IPS DF 6.9 (cell line): ENCODE measurements at regions not wholly inside any gene's neighbourhood (a gene's known extent, or its start where the extent isn't known, plus 50 kb on each side); places are given as distances from the start of the nearest gene placed in this dataset.

Experiments
- DNase-seq: peaks from one replicate; pipeline ENCODE4 v3.0.0-alpha.2; 2013; ENCODE audit warnings: low read depth, low spot score
- H3K27ac ChIP-seq: one replicate; pipeline ENCODE4 v1.5.1; 2013; ENCODE audit warnings: low read length, control low read depth
- H3K27me3 ChIP-seq: 2 replicates; pipeline ENCODE4 v1.6.1; 2013; ENCODE audit warnings: mild to moderate bottlenecking, low read length; ENCODE audit not compliant: control insufficient read depth, insufficient read depth
- H3K36me3 ChIP-seq: 2 replicates; pipeline ENCODE4 v1.6.1; 2013; ENCODE audit warnings: low read length; ENCODE audit not compliant: control insufficient read depth, insufficient read depth
- H3K4me1 ChIP-seq: 2 replicates; pipeline ENCODE4 v1.6.1; 2013; ENCODE audit warnings: low read length; ENCODE audit not compliant: control insufficient read depth, insufficient read depth
- H3K4me3 ChIP-seq: 2 replicates; pipeline ENCODE4 v1.5.1; 2013; ENCODE audit warnings: mild to moderate bottlenecking, low read length
- H3K9me3 ChIP-seq: 2 replicates; pipeline ENCODE4 v1.6.1; 2013; ENCODE audit warnings: low read length, inconsistent platforms; ENCODE audit not compliant: control insufficient read depth, insufficient read depth
- WGBS: extraction: QIAGEN DNeasy Blood & Tissue Kit; methylation state at CpG from one replicate; pipeline ENCODE4 v1.1.7; 2013; ENCODE audit warnings: mixed read lengths, missing lambda C conversion rate; ENCODE audit not compliant: insufficient read length, insufficient coverage; 5-methylcytosine and 5-hydroxymethylcytosine counted together

DNA sequence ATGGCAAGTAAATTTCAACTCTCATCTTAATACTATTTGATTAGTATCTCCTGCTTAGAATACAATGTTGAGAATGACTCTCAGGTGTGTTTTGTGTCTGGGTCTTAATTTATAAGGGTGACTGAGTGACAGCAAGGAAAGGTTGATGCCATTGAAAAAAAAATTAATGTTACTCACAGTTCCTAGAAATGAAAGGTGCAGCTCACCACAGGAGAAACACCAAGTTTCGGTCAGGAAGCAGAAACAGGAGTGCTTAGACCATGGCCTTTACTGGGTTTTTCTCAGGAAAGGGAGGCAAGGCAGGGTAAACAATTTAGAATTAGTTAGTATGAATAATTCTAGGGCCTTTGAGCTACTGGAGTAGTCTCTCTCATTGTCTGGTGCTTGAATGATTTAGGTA, 159.2 kb upstream of the C9orf72 start:
- WGBS, result no CpG with 5 or more reads among the region's 1 CpG
- no peaks in the 10 kb centered on the region for H3K9me3 ChIP-seq
- H3K27ac ChIP-seq, result no peak overlapping the region
- no peaks in the 10 kb centered on the region for H3K27me3 ChIP-seq
- H3K36me3 ChIP-seq, result no peaks in the 10 kb centered on the region
- no peaks in the 10 kb centered on the region for H3K4me1 ChIP-seq
- DNase-seq, result no peak
- no peak overlapping the region for H3K4me3 ChIP-seq

GRCh38 chr9:27743490-27743889, 170.2 kb upstream of the C9orf72 start:
- DNase-seq, result no peak
- Histone ChIP-seq H3K4me1 (peaks cover 2% of the 10 kb centered on the region; the same call in 1 of the 2 replicates), H3K27ac (no peak overlapping the region), H3K27me3 (no peaks in the 10 kb centered on the region), H3K4me3 (no peak overlapping the region), H3K9me3 (no peaks in the 10 kb centered on the region; the same call in 1 of the 2 replicates), H3K36me3 (no peaks in the 10 kb centered on the region)
- WGBS, result no CpG with 5 or more reads among the region's 1 CpG

DNA sequence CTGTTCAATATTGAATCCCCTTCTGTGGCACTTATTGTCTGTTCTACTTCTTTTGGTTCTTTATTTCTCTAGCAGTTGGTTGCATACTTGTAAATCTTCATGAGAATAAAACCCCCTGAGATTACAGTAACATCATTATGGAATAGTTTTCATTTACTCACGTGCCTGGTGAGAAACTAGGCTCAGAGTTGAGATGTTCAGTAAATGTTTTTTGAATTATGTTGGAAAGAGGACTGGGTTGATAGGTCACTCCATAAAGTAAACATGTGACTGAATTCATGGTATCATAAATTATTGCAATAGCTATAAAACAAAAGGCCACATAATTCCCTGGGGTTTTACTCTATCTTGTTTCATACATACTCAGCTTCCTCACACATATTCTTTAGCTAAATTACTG, 174.2 kb upstream of the C9orf72 start:
- no peak for DNase-seq
- Histone ChIP-seq H3K27ac (no peak overlapping the region), H3K27me3 (no peaks in the 10 kb centered on the region), H3K4me1 (peaks cover 2% of the 10 kb centered on the region; the same call in 1 of the 2 replicates), H3K9me3 (no peaks in the 10 kb centered on the region), H3K4me3 (no peak overlapping the region), H3K36me3 (no peaks in the 10 kb centered on the region)
- no CpG with 5 or more reads among the region's 1 CpG for WGBS

- Histone ChIP-seq H3K27me3 (no peaks in the 10 kb centered on the region), H3K4me1 (peaks cover 2% of the 10 kb centered on the region; the same call in 1 of the 2 replicates), H3K27ac (no peak overlapping the region), H3K9me3 (no peaks in the 10 kb centered on the region), H3K4me3 (no peak overlapping the region), H3K36me3 (no peaks in the 10 kb centered on the region)
- DNase-seq, result peak; percentile 72
- WGBS, result no CpG with 5 or more reads among the region's 2 CpGs
Observed at GRCh38 chr9:27749838-27750237, 176.6 kb upstream of the C9orf72 start.

DNA sequence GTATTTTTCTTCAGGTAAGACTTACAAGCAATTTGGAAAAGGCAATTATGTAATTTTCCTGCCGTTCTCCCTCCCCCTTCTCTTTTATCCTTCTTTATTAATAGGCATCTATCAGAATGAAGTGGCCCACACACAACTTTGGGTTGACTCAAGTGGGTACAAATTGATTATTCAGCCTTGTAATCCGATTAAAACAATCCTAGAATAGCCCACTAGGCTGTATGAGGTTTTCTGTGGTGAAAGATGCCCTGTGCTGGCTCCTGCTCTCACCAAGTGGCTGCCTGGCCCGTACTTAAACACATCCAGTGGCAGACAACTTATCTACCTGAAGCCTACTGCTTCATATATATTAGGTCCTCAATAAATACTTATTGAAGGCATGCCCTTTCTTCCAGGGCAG, 177.3 kb upstream of the C9orf72 start:
- Histone ChIP-seq H3K9me3 (no peaks in the 10 kb centered on the region), H3K4me3 (no peak overlapping the region), H3K36me3 (no peaks in the 10 kb centered on the region), H3K4me1 (peaks cover 2% of the 10 kb centered on the region; the same call in 1 of the 2 replicates), H3K27ac (no peak overlapping the region), H3K27me3 (no peaks in the 10 kb centered on the region)
- DNase-seq, result no peak
- WGBS, result no CpG with 5 or more reads among the region's 3 CpGs

DNA sequence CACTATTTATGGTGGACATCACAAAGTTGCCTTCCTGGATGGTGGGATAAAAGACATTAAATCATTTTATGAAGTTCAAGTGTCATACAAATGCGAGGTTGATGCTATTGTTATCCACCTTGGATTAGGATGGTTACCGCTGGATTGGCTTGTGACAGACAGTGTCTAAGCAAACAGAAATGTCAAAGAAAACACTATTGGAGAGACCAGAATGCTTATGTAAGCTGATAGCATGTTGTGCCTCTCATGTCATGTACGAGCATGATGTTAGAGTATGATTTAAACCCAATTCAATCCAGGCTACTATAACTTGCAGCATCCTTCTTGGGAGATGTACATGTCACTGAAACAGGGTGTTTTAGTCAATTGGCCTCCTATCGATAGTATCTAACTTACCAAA, 178.8 kb upstream of the C9orf72 start:
- Histone ChIP-seq H3K27ac (no peak overlapping the region), H3K4me1 (peaks cover 2% of the 10 kb centered on the region; the same call in 1 of the 2 replicates), H3K9me3 (no peaks in the 10 kb centered on the region), H3K4me3 (no peak overlapping the region), H3K27me3 (no peaks in the 10 kb centered on the region), H3K36me3 (no peaks in the 10 kb centered on the region)
- 100% methylated on average over 1 of the region's 4 CpGs for WGBS
- DNase-seq, result no peak

DNA sequence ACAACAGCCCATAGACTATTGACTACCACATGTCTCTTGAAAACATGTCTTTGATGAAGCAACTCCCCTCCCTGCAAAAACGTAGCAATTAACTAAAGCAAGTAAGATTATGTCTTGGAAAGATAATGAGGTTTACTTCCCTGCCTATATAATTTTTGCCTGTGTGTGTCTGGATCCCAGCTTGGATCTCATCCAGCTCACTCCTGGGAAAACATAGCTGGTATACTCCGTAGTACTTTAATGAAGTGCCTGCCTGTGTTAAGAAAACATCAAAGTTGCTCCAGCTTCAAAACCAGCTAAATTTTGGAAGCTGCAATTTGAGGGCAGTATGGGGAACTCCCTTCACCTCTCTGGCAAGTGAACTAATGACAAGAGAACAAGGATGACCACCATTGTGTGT, 182.6 kb upstream of the C9orf72 start:
- no peak for DNase-seq

DNA sequence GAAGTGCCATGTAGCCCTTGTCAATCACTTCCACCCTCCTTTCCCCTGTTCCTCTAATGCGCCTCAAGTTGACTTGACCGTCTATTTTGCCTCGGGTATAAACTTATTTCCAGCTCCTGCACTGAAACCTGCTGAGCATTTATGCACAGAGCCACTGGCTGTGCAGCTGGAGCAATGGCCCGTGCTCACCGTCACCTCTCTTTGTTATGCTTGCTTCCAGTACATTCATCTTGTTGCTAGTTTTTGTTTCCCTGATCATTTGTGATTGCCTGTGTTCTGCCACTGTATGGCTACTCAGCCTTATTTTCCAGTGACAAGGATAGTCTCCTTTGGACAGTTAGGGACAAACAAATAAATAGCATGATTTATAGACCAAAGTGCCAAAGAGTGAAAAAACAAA, 183.1 kb upstream of the C9orf72 start:
- no peaks in the 10 kb centered on the region for H3K27me3 ChIP-seq

More for the DNA sequence above, 182.6 kb upstream of the C9orf72 start:
- no peak overlapping the region for H3K4me3 ChIP-seq
- no peaks in the 10 kb centered on the region for H3K36me3 ChIP-seq
- no peaks in the 10 kb centered on the region for H3K27me3 ChIP-seq
- H3K9me3 ChIP-seq, result no peaks in the 10 kb centered on the region
- no peaks in the 10 kb centered on the region; the same call in 1 of the 2 replicates for H3K4me1 ChIP-seq
- no CpG with 5 or more reads among the region's 2 CpGs for WGBS
- H3K27ac ChIP-seq, result no peak overlapping the region

GRCh38 chr9:27763831-27764230, 190.6 kb upstream of the C9orf72 start:
- Histone ChIP-seq H3K9me3 (no peaks in the 10 kb centered on the region), H3K36me3 (no peaks in the 10 kb centered on the region), H3K4me3 (no peak overlapping the region), H3K4me1 (no peaks in the 10 kb centered on the region), H3K27me3 (no peaks in the 10 kb centered on the region), H3K27ac (no peak overlapping the region)
- no peak for DNase-seq
- no CpG with 5 or more reads among the region's 7 CpGs for WGBS

More for the DNA sequence above, 183.1 kb upstream of the C9orf72 start:
- WGBS, result no CpG with 5 or more reads among the region's 5 CpGs
- no peaks in the 10 kb centered on the region for H3K9me3 ChIP-seq
- no peaks in the 10 kb centered on the region; the same call in 1 of the 2 replicates for H3K4me1 ChIP-seq
- no peak overlapping the region for H3K4me3 ChIP-seq
- H3K36me3 ChIP-seq, result no peaks in the 10 kb centered on the region
- H3K27ac ChIP-seq, result no peak overlapping the region
- DNase-seq, result no peak

GRCh38 chr9:27765266-27766072, 192.2 kb upstream of the C9orf72 start:
- no CpG with 5 or more reads among the region's 1 CpG for WGBS
- Histone ChIP-seq H3K27me3 (no peaks in the 10 kb centered on the region), H3K27ac (no peak overlapping the region), H3K4me3 (no peak overlapping the region), H3K36me3 (no peaks in the 10 kb centered on the region), H3K9me3 (no peaks in the 10 kb centered on the region), H3K4me1 (no peaks in the 10 kb centered on the region)
- DNase-seq, result no peak
